ENCODE measurements at regions not wholly inside any gene's neighbourhood (a gene's known extent, or its start where the extent isn't known, plus 50 kb on each side); places are given as distances from the start of the nearest gene placed in this dataset.

DNA sequence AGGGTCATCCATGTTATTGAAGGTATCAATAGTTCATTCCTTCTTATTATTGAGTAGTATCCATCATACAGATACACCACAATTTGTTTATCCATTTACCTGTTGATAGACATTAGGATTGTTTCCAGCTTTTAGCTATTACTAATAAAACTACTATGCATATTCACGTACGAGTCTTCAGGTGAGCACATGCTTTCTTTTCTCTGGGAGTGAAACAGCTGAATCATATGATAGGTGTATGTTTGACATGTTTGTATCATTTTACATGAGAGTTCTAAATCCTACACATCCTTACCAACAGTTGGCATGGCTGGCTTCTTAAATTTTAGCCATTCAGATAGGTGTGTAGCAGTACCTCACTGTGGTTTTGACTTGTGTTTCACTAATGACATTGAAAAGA, 556.6 kb upstream of the DIPK2B start:
- no peak for TF ChIP-seq MYC (IDR thresholded peaks at IDR 0.05; ENCODE audit: low read depth, low read length)
- TF ChIP-seq POLR2A (IDR thresholded peaks at IDR 0.05; ENCODE audit: extremely low read depth, insufficient read length) = no peak
- no peak for TF ChIP-seq CTCF (IDR thresholded peaks at IDR 0.05; ENCODE audit: low read depth, low read length)
- TF ChIP-seq MAX (IDR thresholded peaks at IDR 0.05; ENCODE audit: low read depth, low read length) = no peak

Measured in NB4 (cell line).